ENCODE measurements at regions not wholly inside any gene's neighbourhood (a gene's known extent, or its start where the extent isn't known, plus 50 kb on each side); places are given as distances from the start of the nearest gene placed in this dataset.
"Not testable (repeated sequence)": the region's sequence is repeated elsewhere in the genome, so short reads cannot be mapped to it uniquely, and the experiment has no call there.

DNA sequence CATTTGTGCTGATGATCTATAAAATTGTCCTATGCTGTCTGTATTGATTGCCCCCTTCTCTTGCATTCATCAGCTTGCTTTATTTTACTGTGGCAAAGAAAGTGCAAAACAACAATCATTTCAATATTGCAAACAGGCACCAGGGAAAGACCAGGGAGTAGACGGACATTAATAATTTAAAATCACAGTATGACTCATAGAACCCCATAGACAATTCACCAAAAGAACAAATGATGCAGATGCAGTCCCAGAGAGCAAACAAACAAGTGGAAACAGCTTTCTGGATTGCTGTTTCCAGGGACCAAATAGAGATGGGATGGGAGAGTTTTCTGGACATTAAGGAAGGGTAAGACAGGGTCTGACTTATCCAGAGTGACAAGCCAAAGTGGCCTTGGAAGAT, 70.1 kb downstream of the ABCC12 start:
- no peaks in the 10 kb centered on the region for H3K9me3 ChIP-seq (ENCODE audit: control insufficient read depth in 1 of 2, low read length in 2 of 2)

DNA sequence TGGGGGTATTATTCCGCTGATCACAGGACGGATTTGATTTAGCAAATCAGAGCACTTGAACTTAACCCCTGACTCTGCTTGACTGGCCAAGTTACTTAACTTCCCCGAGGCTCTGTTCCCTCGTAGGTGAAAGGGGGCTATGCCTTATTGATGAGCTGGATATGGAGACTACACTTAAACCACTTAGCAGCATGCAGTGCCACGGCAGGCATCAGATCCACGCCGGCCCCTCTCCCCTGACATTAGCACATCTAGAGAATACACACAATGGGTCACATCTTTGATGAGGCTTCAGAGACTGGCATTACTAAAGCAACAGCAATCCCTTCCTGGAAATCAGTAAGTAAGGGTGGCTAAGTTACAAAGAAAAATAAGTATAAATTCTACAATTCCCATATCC, 71.0 kb downstream of the ABCC12 start:
- no peaks in the 10 kb centered on the region for H3K27me3 ChIP-seq (ENCODE audit: low read depth, low read length)
- no peaks in the 10 kb centered on the region for H3K36me3 ChIP-seq (ENCODE audit: control insufficient read depth in 1 of 2, insufficient read depth in 2 of 2, low read length in 2 of 2)
- H3K27ac ChIP-seq (ENCODE audit: low read length), result no peak overlapping the region
- H3K4me1 ChIP-seq (ENCODE audit: control insufficient read depth in 1 of 2, insufficient read depth in 2 of 2, low read length in 2 of 2), result no peaks in the 10 kb centered on the region
- no peak overlapping the region for H3K4me3 ChIP-seq (ENCODE audit: low read depth in 1 of 2, low read length in 2 of 2)
- no peaks in the 10 kb centered on the region for H3K9me3 ChIP-seq (ENCODE audit: control insufficient read depth in 1 of 2, low read length in 2 of 2)

More for the DNA sequence above, 70.1 kb downstream of the ABCC12 start:
- Histone ChIP-seq H3K36me3 (ENCODE audit: control insufficient read depth in 1 of 2, insufficient read depth in 2 of 2, low read length in 2 of 2) (no peaks in the 10 kb centered on the region), H3K4me1 (ENCODE audit: control insufficient read depth in 1 of 2, insufficient read depth in 2 of 2, low read length in 2 of 2) (no peaks in the 10 kb centered on the region), H3K27me3 (ENCODE audit: low read depth, low read length) (no peaks in the 10 kb centered on the region), H3K27ac (ENCODE audit: low read length) (no peak overlapping the region), H3K4me3 (ENCODE audit: low read depth in 1 of 2, low read length in 2 of 2) (no peak overlapping the region)

DNA sequence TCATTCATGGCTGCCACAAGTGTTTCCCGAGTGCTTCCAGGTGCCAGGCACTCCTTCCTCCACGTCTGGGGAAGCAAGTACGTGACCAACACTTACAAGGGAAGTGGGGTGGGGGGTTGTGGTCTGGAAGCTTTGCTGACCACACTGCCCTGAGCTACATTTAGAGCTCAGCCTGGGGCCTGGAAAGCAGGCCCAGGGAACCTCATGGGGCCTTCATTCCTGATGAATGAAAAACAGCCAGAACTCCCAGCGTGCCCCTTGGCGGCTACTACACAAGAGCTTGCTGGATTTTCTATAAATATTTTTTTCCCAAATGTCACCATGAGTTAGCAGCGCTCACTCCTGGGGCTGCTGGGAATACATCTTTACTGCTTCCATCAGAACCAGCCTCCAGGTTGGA, 73.3 kb downstream of the ABCC12 start:
- Histone ChIP-seq H3K27ac (ENCODE audit: low read length) (no peak overlapping the region), H3K27me3 (ENCODE audit: low read depth, low read length) (no peaks in the 10 kb centered on the region), H3K36me3 (ENCODE audit: control insufficient read depth in 1 of 2, insufficient read depth in 2 of 2, low read length in 2 of 2) (no peaks in the 10 kb centered on the region), H3K4me1 (ENCODE audit: control insufficient read depth in 1 of 2, insufficient read depth in 2 of 2, low read length in 2 of 2) (no peaks in the 10 kb centered on the region), H3K4me3 (ENCODE audit: low read depth in 1 of 2, low read length in 2 of 2) (no peak overlapping the region), H3K9me3 (ENCODE audit: control insufficient read depth in 1 of 2, low read length in 2 of 2) (no peaks in the 10 kb centered on the region)

DNA sequence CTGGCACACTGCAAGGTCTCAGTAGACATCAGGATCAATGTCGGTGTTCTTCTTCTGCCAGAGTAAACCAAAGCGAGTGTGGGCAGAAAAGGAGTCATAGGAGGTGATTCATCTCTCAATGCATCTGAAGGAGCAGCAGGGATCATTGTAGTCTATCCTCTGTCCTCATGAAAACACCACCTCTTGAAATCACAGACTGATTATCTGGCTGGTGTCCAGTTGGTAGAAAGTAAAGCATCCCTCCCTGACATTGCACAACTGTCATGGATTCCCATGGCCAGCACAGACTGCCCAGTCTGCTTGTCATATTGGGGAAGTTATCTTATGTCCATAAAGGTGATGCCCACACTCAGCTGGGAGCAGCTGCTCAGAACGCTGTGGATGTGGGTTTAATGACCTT, 74.1 kb downstream of the ABCC12 start:
- no peaks in the 10 kb centered on the region for H3K27me3 ChIP-seq (ENCODE audit: low read depth, low read length)
- no peak overlapping the region for H3K4me3 ChIP-seq (ENCODE audit: low read depth in 1 of 2, low read length in 2 of 2)
- H3K27ac ChIP-seq (ENCODE audit: low read length), result no peak overlapping the region
- no peaks in the 10 kb centered on the region for H3K4me1 ChIP-seq (ENCODE audit: control insufficient read depth in 1 of 2, insufficient read depth in 2 of 2, low read length in 2 of 2)
- no peaks in the 10 kb centered on the region for H3K36me3 ChIP-seq (ENCODE audit: control insufficient read depth in 1 of 2, insufficient read depth in 2 of 2, low read length in 2 of 2)
- H3K9me3 ChIP-seq (ENCODE audit: control insufficient read depth in 1 of 2, low read length in 2 of 2), result no peaks in the 10 kb centered on the region

DNA sequence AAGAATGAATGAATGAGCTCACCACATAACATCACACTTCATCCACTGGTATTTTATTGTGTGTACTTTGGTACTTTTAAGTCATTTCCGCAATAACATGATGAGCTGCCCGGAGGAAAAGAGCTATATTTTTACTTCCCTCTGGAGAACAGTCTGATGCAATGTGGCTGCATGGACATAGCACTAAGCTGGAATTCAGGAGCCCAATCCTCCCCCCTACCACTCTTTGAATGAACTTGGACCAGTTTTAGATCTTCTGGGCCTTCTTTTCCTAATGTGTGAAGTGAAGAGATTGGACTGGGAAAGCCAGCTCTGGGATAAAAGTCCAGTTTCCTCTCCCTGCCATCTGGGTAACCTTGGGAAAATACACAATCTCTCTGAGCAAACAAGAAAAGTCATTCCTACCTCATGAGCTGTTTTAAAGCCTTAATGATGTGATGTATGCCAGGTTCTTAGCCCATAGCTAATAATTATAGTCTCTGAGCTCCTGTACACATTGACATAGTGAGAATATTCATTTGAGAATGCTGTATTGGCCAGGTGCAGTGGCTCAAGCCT, 79.3 kb downstream of the ABCC12 start:
- Histone ChIP-seq H3K36me3 (ENCODE audit: control insufficient read depth in 1 of 2, insufficient read depth in 2 of 2, low read length in 2 of 2) (no peaks in the 10 kb centered on the region), H3K4me1 (ENCODE audit: control insufficient read depth in 1 of 2, insufficient read depth in 2 of 2, low read length in 2 of 2) (no peaks in the 10 kb centered on the region), H3K27me3 (ENCODE audit: low read depth, low read length) (no peaks in the 10 kb centered on the region), H3K9me3 (ENCODE audit: control insufficient read depth in 1 of 2, low read length in 2 of 2) (no peaks in the 10 kb centered on the region), H3K4me3 (ENCODE audit: low read depth in 1 of 2, low read length in 2 of 2) (no peak overlapping the region), H3K27ac (ENCODE audit: low read length) (no peak overlapping the region)

DNA sequence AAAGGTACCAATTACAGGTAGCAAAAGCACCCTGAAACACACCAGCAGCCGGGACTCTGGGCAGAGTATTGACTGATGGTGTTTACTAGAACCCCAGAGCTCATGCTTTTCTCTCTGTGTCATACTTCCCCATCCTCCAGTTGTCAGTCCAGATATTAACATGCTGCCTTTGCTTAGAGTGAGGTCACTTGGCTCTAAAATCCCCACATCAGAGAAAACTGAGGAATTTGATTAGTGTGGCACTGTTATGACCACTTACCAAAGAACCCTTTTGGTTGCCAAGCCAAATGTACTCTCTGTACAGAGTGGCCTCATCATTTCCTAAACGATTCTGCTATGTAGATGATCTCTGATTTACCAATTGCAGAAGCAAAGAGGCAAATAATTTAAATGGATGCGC, 80.4 kb downstream of the ABCC12 start:
- no peaks in the 10 kb centered on the region for H3K9me3 ChIP-seq (ENCODE audit: control insufficient read depth in 1 of 2, low read length in 2 of 2)
- no peaks in the 10 kb centered on the region for H3K36me3 ChIP-seq (ENCODE audit: control insufficient read depth in 1 of 2, insufficient read depth in 2 of 2, low read length in 2 of 2)
- no peaks in the 10 kb centered on the region for H3K4me1 ChIP-seq (ENCODE audit: control insufficient read depth in 1 of 2, insufficient read depth in 2 of 2, low read length in 2 of 2)
- H3K4me3 ChIP-seq (ENCODE audit: low read depth in 1 of 2, low read length in 2 of 2), result no peak overlapping the region
- H3K27me3 ChIP-seq (ENCODE audit: low read depth, low read length), result no peaks in the 10 kb centered on the region
- no peak overlapping the region for H3K27ac ChIP-seq (ENCODE audit: low read length)

DNA sequence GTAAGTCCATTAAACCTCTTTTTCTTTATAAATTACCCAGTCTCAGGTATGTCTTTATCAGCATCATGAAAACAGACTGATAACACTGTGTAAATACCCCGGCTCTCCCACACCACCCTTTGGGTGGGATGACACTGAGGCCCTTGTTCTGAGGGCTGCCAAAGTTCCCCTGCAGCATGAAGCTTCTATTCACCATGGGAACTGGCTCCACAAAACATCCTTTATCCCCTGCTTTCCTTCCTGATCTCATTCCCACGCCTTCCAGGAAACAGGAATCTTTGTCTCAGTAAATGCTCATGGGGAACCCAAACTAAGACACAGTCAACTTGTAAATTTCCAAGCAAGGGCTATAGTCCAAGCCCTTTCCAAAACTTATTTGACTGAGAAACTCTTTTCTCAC, 88.4 kb downstream of the ABCC12 start:
- Histone ChIP-seq H3K4me3 (ENCODE audit: low read depth in 1 of 2, low read length in 2 of 2) (no peak overlapping the region), H3K36me3 (ENCODE audit: control insufficient read depth in 1 of 2, insufficient read depth in 2 of 2, low read length in 2 of 2) (no peaks in the 10 kb centered on the region)

DNA sequence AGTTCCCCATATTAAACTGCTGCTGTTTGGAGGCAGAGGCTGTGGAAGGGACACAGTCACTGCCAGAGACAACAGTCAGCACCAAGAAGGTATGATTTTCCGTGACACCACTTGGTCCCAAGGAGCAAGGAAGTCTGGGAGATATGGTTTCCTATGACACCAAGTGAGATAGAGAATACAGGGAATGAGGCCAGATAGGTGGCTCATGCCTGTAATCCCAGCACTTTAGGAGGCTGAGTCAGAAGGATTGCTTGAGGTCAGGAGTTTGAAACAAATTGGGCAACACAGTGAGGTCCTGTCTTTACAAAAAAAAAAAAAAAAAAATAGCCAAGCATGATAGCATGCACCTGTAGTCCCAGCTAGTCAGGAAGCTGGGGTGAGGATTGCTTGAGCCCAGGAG, 90.8 kb downstream of the ABCC12 start:
- Histone ChIP-seq H3K27ac (ENCODE audit: low read length) (no peak overlapping the region), H3K4me3 (ENCODE audit: low read depth in 1 of 2, low read length in 2 of 2) (no peak overlapping the region)

More for the DNA sequence above, 88.4 kb downstream of the ABCC12 start:
- Histone ChIP-seq H3K4me1 (ENCODE audit: control insufficient read depth in 1 of 2, insufficient read depth in 2 of 2, low read length in 2 of 2) (no peaks in the 10 kb centered on the region), H3K27ac (ENCODE audit: low read length) (no peak overlapping the region), H3K9me3 (ENCODE audit: control insufficient read depth in 1 of 2, low read length in 2 of 2) (no peaks in the 10 kb centered on the region), H3K27me3 (ENCODE audit: low read depth, low read length) (no peaks in the 10 kb centered on the region)

DNA sequence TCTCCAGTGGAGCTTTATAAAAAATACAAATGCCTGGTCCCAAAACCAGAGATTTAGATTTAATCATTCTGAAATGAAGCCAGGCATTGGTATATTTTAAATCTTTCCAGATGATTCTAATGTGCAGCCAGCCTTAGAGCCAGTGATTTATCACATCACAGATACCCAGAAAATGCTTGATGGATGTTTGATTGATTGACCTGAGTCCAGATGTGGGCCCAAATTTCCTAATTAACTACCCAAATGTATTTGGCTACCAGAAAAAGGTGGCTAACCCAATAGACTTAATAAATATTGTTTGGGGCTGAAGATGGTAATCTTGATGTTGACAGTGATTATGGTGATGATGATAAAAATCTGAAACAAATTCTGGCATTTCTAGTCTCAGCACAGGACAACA, 93.1 kb downstream of the ABCC12 start:
- H3K4me3 ChIP-seq (ENCODE audit: low read depth in 1 of 2, low read length in 2 of 2), result no peak overlapping the region
- no peaks in the 10 kb centered on the region for H3K9me3 ChIP-seq (ENCODE audit: control insufficient read depth in 1 of 2, low read length in 2 of 2)
- no peaks in the 10 kb centered on the region for H3K4me1 ChIP-seq (ENCODE audit: control insufficient read depth in 1 of 2, insufficient read depth in 2 of 2, low read length in 2 of 2)
- no peaks in the 10 kb centered on the region for H3K36me3 ChIP-seq (ENCODE audit: control insufficient read depth in 1 of 2, insufficient read depth in 2 of 2, low read length in 2 of 2)
- H3K27me3 ChIP-seq (ENCODE audit: low read depth, low read length), result no peaks in the 10 kb centered on the region
- H3K27ac ChIP-seq (ENCODE audit: low read length), result no peak overlapping the region

More for the DNA sequence above, 90.8 kb downstream of the ABCC12 start:
- Histone ChIP-seq H3K9me3 (ENCODE audit: control insufficient read depth in 1 of 2, low read length in 2 of 2) (no peaks in the 10 kb centered on the region), H3K36me3 (ENCODE audit: control insufficient read depth in 1 of 2, insufficient read depth in 2 of 2, low read length in 2 of 2) (no peaks in the 10 kb centered on the region), H3K4me1 (ENCODE audit: control insufficient read depth in 1 of 2, insufficient read depth in 2 of 2, low read length in 2 of 2) (no peaks in the 10 kb centered on the region), H3K27me3 (ENCODE audit: low read depth, low read length) (no peaks in the 10 kb centered on the region)

DNA sequence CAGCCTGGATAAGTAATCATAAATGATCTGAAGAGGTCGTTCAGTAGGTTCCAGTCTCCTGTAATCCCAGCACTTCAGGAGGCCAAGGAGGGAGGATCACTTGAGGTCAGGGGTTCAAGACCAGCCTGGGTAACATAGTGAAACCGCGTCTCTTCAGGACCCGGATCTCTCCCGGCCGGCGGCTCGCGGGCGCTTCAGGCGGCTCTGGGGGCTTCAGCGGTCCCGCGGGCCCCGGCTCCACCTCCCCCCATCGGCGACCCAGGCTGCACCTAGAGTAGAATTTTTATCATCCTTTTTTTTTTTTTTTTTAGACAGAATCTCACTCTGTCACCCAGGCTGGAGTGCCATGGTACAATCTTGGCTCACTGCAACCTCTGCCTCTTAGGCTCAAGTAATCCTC, 95.9 kb downstream of the ABCC12 start:
- Histone ChIP-seq H3K27ac (ENCODE audit: low read length) (no peak overlapping the region), H3K4me3 (ENCODE audit: low read depth in 1 of 2, low read length in 2 of 2) (no peak overlapping the region), H3K27me3 (ENCODE audit: low read depth, low read length) (no peaks in the 10 kb centered on the region), H3K4me1 (ENCODE audit: control insufficient read depth in 1 of 2, insufficient read depth in 2 of 2, low read length in 2 of 2) (peaks cover 0 to under 1% of the 10 kb centered on the region in 2 donors), H3K36me3 (ENCODE audit: control insufficient read depth in 1 of 2, insufficient read depth in 2 of 2, low read length in 2 of 2) (no peaks in the 10 kb centered on the region), H3K9me3 (ENCODE audit: control insufficient read depth in 1 of 2, low read length in 2 of 2) (no peaks in the 10 kb centered on the region)

DNA sequence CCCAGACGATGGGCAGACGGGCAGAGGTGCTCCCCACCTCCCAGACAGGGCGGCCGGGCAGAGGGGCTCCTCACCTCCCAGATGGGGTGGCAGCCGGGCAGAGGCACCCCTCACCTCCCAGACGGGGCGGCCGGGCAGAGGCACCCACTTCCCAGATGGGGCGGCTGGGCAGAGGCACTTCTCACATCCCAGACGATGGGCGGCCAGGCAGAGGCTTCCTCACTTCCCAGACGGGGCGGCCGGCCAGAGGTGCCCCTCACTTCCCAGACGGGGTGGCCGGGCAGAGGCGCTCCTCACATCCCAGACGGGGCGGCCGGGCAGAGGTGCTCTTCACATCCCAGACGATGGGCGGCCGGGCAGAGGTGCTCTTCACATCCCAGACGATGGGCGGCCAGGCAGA, 96.6 kb downstream of the ABCC12 start:
- not testable (repeated sequence) for H3K36me3 ChIP-seq (ENCODE audit: control insufficient read depth in 1 of 2, insufficient read depth in 2 of 2, low read length in 2 of 2); H3K9me3 ChIP-seq (ENCODE audit: control insufficient read depth in 1 of 2, low read length in 2 of 2); H3K27ac ChIP-seq (ENCODE audit: low read length)

DNA sequence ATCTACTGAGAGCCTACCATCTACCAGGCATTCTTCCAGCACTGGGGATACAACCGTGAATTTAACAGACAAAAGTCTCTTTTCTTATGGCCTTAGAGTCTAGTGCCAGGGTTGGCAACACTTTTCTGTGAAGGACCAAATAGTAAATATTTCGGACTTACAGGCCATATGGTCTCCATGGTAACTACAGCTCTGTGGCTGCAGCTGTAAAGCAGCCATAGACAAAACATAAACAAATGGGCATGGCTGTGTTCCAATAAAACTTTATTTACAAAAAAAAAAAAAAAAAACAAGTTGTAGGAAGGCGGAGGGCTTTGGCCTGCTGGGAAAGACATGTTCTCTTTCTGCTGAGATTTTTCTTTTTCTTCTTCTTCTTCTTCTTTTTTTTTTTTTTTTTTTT, 98.7 kb downstream of the ABCC12 start:
- Histone ChIP-seq H3K9me3 (ENCODE audit: control insufficient read depth in 1 of 2, low read length in 2 of 2) (no peaks in the 10 kb centered on the region), H3K4me1 (ENCODE audit: control insufficient read depth in 1 of 2, insufficient read depth in 2 of 2, low read length in 2 of 2) (peaks cover 0 to 3% of the 10 kb centered on the region in 2 donors), H3K27me3 (ENCODE audit: low read depth, low read length) (no peaks in the 10 kb centered on the region), H3K4me3 (ENCODE audit: low read depth in 1 of 2, low read length in 2 of 2) (no peak overlapping the region), H3K36me3 (ENCODE audit: control insufficient read depth in 1 of 2, insufficient read depth in 2 of 2, low read length in 2 of 2) (no peaks in the 10 kb centered on the region), H3K27ac (ENCODE audit: low read length) (no peak overlapping the region)

More for the DNA sequence above, 96.6 kb downstream of the ABCC12 start:
- not testable (repeated sequence) for H3K4me1 ChIP-seq (ENCODE audit: control insufficient read depth in 1 of 2, insufficient read depth in 2 of 2, low read length in 2 of 2); H3K4me3 ChIP-seq (ENCODE audit: low read depth in 1 of 2, low read length in 2 of 2); H3K27me3 ChIP-seq (ENCODE audit: low read depth, low read length)

Data from muscle layer of duodenum (tissue), 2 donors.